PC-9 (cell line): ENCODE measurements at regions not wholly inside any gene's neighbourhood (a gene's known extent, or its start where the extent isn't known, plus 50 kb on each side); places are given as distances from the start of the nearest gene placed in this dataset.

Experiments
- CTCF ChIP-seq: fragments of 200-600 bp; sonication (generic); conservative IDR thresholded peaks from 2 replicates; pipeline ENCODE4 v1.6.1; 2017; ENCODE audit warnings: mixed run types, antibody characterized with exemption, mild to moderate bottlenecking, moderate library complexity
- EZH2 ChIP-seq: fragments of 200-600 bp; sonication (generic); IDR thresholded peaks from 2 replicates; pipeline ENCODE4 v1.8.0; 2017; ENCODE audit warnings: antibody characterized with exemption, low read depth

- TF ChIP-seq CTCF (no peak), EZH2 (no peak)
Measured at GRCh38 chr17:33582661-33583060, 289.6 kb upstream of the ASIC2 start.
